NCI-H460 (cell line): ENCODE measurements at regions not wholly inside any gene's neighbourhood (a gene's known extent, or its start where the extent isn't known, plus 50 kb on each side); places are given as distances from the start of the nearest gene placed in this dataset.
"Not testable (repeated sequence)": the region's sequence is repeated elsewhere in the genome, so short reads cannot be mapped to it uniquely, and the experiment has no call there.

Experiments
- DNase-seq: peaks from one replicate; pipeline ENCODE4 v3.0.0-alpha.2; 2016; ENCODE audit warnings: low read depth; ENCODE audit errors: extremely low read depth

GRCh38 chr5:114838937-114839336 lies 330.8 kb downstream of the TRIM36 start:
- no peak for DNase-seq

GRCh38 chr5:114830114-114830513 lies 339.6 kb downstream of the TRIM36 start:
- no peak for DNase-seq

- DNase-seq: no peak
Measured at GRCh38 chr5:114822863-114823262, 346.8 kb downstream of the TRIM36 start.

- DNase-seq: no peak
Measured at GRCh38 chr5:114822436-114822835, 347.3 kb downstream of the TRIM36 start.

GRCh38 chr5:114790403-114790792 lies 379.3 kb downstream of the TRIM36 start:
- DNase-seq: no peak

- DNase-seq: no peak
Measured at GRCh38 chr5:114789773-114790402, 379.8 kb downstream of the TRIM36 start.

GRCh38 chr5:114782869-114783268 lies 386.8 kb downstream of the TRIM36 start:
- DNase-seq: no peak

GRCh38 chr5:114782177-114782576 lies 387.5 kb downstream of the TRIM36 start:
- no peak for DNase-seq

GRCh38 chr5:114780290-114780689 lies 389.4 kb downstream of the TRIM36 start:
- no peak for DNase-seq

- no peak for DNase-seq
Measured at GRCh38 chr5:114744406-114744805, 382.5 kb downstream of the KCNN2 start.

GRCh38 chr5:114734238-114734637 lies 372.4 kb downstream of the KCNN2 start:
- DNase-seq: no peak

GRCh38 chr5:114729986-114730385 lies 368.1 kb downstream of the KCNN2 start:
- no peak for DNase-seq

- DNase-seq: no peak
Measured at GRCh38 chr5:114727358-114727757, 365.5 kb downstream of the KCNN2 start.

GRCh38 chr5:114726131-114726530 lies 364.3 kb downstream of the KCNN2 start:
- no peak for DNase-seq

GRCh38 chr5:114719268-114719667 lies 357.4 kb downstream of the KCNN2 start:
- DNase-seq: no peak

GRCh38 chr5:114716955-114717354 lies 355.1 kb downstream of the KCNN2 start:
- DNase-seq: no peak

- not testable (repeated sequence) for DNase-seq
Measured at GRCh38 chr5:114704225-114704893, 342.5 kb downstream of the KCNN2 start.

GRCh38 chr5:114702731-114703130 lies 340.9 kb downstream of the KCNN2 start:
- DNase-seq: no peak

- no peak for DNase-seq
Measured at GRCh38 chr5:114702136-114702535, 340.3 kb downstream of the KCNN2 start.

- no peak for DNase-seq
Measured at GRCh38 chr5:114700823-114701222, 339.0 kb downstream of the KCNN2 start.

GRCh38 chr5:114695292-114695904 lies 333.5 kb downstream of the KCNN2 start:
- no peak for DNase-seq

- no peak for DNase-seq
Measured at GRCh38 chr5:114686356-114686755, 324.5 kb downstream of the KCNN2 start.
